B cell (primary cell): ENCODE measurements at regions not wholly inside any gene's neighbourhood (a gene's known extent, or its start where the extent isn't known, plus 50 kb on each side); places are given as distances from the start of the nearest gene placed in this dataset.

Source experiments
- ATAC-seq: fragments of 200-7000 bp; cut with Tn5 transposase; one replicate; pipeline ENCODE4 v1.10.0; 2021; ENCODE audit warnings: low read depth, mild to moderate bottlenecking, moderate number of reproducible peaks, moderate library complexity
- CTCF ChIA-PET: fragments of 350-600 bp; sonication (Branson Sonifier 250); formaldehyde crosslinking; loops from one replicate; lab custom pipeline; 2021; ENCODE audit warnings: antibody characterized with exemption, inconsistent platforms; lab: Charles Lee
- POLR2A ChIA-PET: fragments of 350-600 bp; sonication (Branson Sonifier 250); formaldehyde crosslinking; loops from one replicate; lab custom pipeline; 2021; ENCODE audit warnings: antibody characterized with exemption; lab: Charles Lee
- DNase-seq: peaks from one replicate; pipeline ENCODE4 v3.0.0; 2013
- H2AFZ ChIP-seq: 2 replicates; pipeline ENCODE4 v1.6.1; 2012; ENCODE audit warnings: mild to moderate bottlenecking, low read depth, low read length; ENCODE audit not compliant: insufficient read depth, poor library complexity, severe bottlenecking
- H3K27ac ChIP-seq, 2 donors: 1 replicate in 1 of 2; 2 replicates in 1 of 2; pipeline ENCODE4 v1.5.1; 2012 to 2013; ENCODE audit warnings: low read length in 2 of 2, mild to moderate bottlenecking in 2 of 2, moderate library complexity in 1 of 2
- H3K27me3 ChIP-seq, 4 experiments: fragments of 200-600 bp in 1 of 4; sonication (generic) in 1 of 4; replicated peaks in 1 of 4; 1 replicate in 2 of 4; 2 replicates in 2 of 4; pipeline versions ENCODE4 v1.6.1 to v1.7.0; 2013 to 2016; ENCODE audit warnings: low read length in 3 of 4, mild to moderate bottlenecking in 2 of 4, mixed read lengths in 1 of 4, moderate library complexity in 1 of 4; ENCODE audit not compliant: insufficient read depth in 4 of 4, control insufficient read depth in 3 of 4; ENCODE audit errors: control extremely low read depth in 1 of 4
- H3K36me3 ChIP-seq, 2 experiments: replicated peaks in 1 of 2; 1 replicate in 1 of 2; 2 replicates in 1 of 2; pipeline versions ENCODE4 v1.6.1 to v1.7.1; 2013; ENCODE audit warnings: low read length in 1 of 2; ENCODE audit not compliant: insufficient read depth in 2 of 2, control insufficient read depth in 1 of 2; ENCODE audit errors: control extremely low read depth in 1 of 2, extremely low read depth in 1 of 2
- H3K4me1 ChIP-seq, 2 donors: fragments of 200-600 bp in 1 of 2; sonication (generic) in 1 of 2; 1 replicate in 1 of 2; 2 replicates in 1 of 2; pipeline versions ENCODE4 v1.5.1 to v1.6.1; 2013 to 2017; ENCODE audit warnings: low read length in 2 of 2; ENCODE audit not compliant: control insufficient read depth in 2 of 2, insufficient read depth in 2 of 2
- H3K4me2 ChIP-seq: replicated peaks from 2 replicates; pipeline ENCODE3; 2012; ENCODE audit warnings: mild to moderate bottlenecking, low read depth, low read length; ENCODE audit not compliant: poor library complexity, severe bottlenecking
- H3K4me3 ChIP-seq, 5 experiments: fragments of 200-600 bp in 1 of 5; sonication (generic) in 1 of 5; 1 replicate in 3 of 5; 2 replicates in 2 of 5; pipeline versions ENCODE4 v1.5.1 to v1.7.0; 2011 to 2016; ENCODE audit warnings: low read length in 4 of 5, mild to moderate bottlenecking in 4 of 5, low read depth in 2 of 5, control low read depth in 1 of 5, moderate library complexity in 1 of 5; ENCODE audit not compliant: insufficient read depth in 1 of 5; ENCODE audit errors: control extremely low read depth in 1 of 5, extremely low read depth in 1 of 5
- H3K79me2 ChIP-seq: fragments of 200-600 bp; sonication (generic); one replicate; pipeline ENCODE4 v1.6.0; 2016; ENCODE audit warnings: low read length; ENCODE audit not compliant: control insufficient read depth, insufficient read depth
- H3K9ac ChIP-seq: fragments of 200-600 bp; sonication (generic); 2 replicates; pipeline ENCODE4 v1.6.1; 2017; ENCODE audit warnings: mild to moderate bottlenecking, low read length, moderate library complexity
- H3K9me3 ChIP-seq, 3 donors: one replicate each; pipeline versions ENCODE4 v1.6.1 to v1.7.1; 2013; ENCODE audit warnings: low read length in 2 of 3; ENCODE audit not compliant: control insufficient read depth in 2 of 3, insufficient read depth in 1 of 3; ENCODE audit errors: control extremely low read depth in 1 of 3
- H4K20me1 ChIP-seq: 2 replicates; pipeline ENCODE4 v1.6.0; 2012; ENCODE audit warnings: mild to moderate bottlenecking, low read length; ENCODE audit not compliant: insufficient read depth, control insufficient read depth, poor library complexity, severe bottlenecking
- H3K27ac Mint-ChIP-seq: one replicate; pipeline ENCODE4 v1.8.0; 2021; ENCODE audit warnings: mixed read lengths
- H3K27me3 Mint-ChIP-seq: one replicate; pipeline ENCODE4 v1.8.0; 2021; ENCODE audit warnings: mixed read lengths
- H3K4me1 Mint-ChIP-seq: one replicate; pipeline ENCODE4 v1.8.0; 2021; ENCODE audit warnings: mixed read lengths
- H3K4me3 Mint-ChIP-seq: one replicate; pipeline ENCODE4 v1.8.0; 2021; ENCODE audit warnings: mixed read lengths
- H3K9me3 Mint-ChIP-seq: one replicate; pipeline ENCODE4 v1.8.0; 2022; ENCODE audit warnings: mixed read lengths; ENCODE audit not compliant: insufficient read depth
- EZH2 ChIP-seq: IDR thresholded peaks from 2 replicates; pipeline ENCODE4 v1.6.1; 2012; ENCODE audit warnings: borderline replicate concordance, low read depth, mild to moderate bottlenecking, moderate library complexity, low read length; ENCODE audit not compliant: insufficient read depth, poor library complexity, severe bottlenecking
- WGBS: methylation state at CpG from one replicate; pipeline ENCODE4 v1.1.5; 2013; ENCODE audit warnings: missing lambda C conversion rate; ENCODE audit not compliant: insufficient coverage; 5-methylcytosine and 5-hydroxymethylcytosine counted together
- intact Hi-C: fragments of 100-400 bp; cut with micrococcal nuclease; formaldehyde crosslinking; loops from one replicate; pipeline ENCODE4 v1.10.0; 2022
- TF ChIP-seq, protein P1 (sequence below): fragments of 200-600 bp; IDR thresholded peaks from one replicate; pipeline ENCODE4 v1.8.0; 2022; ENCODE audit warnings: antibody characterized with exemption, mild to moderate bottlenecking

- no peaks in the 10 kb centered on the region for H3K27me3 Mint-ChIP-seq
- POLR2A ChIA-PET: no interaction called here
- H3K4me3 ChIP-seq: no peak overlapping the region
- no peak overlapping the region for H3K4me3 Mint-ChIP-seq
- peaks cover 0 to 19% (median 0%) of the 10 kb centered on the region in 3 donors for H3K9me3 ChIP-seq
- intact Hi-C loops: no loop called here
- no peak overlapping the region for H3K27ac ChIP-seq
- H3K4me1 Mint-ChIP-seq: no peaks in the 10 kb centered on the region
- no peak overlapping the region for H3K9ac ChIP-seq
- H2AFZ ChIP-seq: no peak overlapping the region
- no peaks in the 10 kb centered on the region for H4K20me1 ChIP-seq
- no peak for DNase-seq
- H3K79me2 ChIP-seq: no peaks in the 10 kb centered on the region
- H3K27me3 ChIP-seq: no peaks in the 10 kb centered on the region
- H3K4me2 ChIP-seq: no peak overlapping the region
- no peaks in the 10 kb centered on the region for H3K36me3 ChIP-seq
- CTCF ChIA-PET: no interaction called here
- no peak overlapping the region for H3K27ac Mint-ChIP-seq
- WGBS: 95% methylated on average over 36 of the region's 36 CpGs
- no peak for ATAC-seq
- no peaks in the 10 kb centered on the region for H3K9me3 Mint-ChIP-seq
- TF ChIP-seq, protein P1, sequence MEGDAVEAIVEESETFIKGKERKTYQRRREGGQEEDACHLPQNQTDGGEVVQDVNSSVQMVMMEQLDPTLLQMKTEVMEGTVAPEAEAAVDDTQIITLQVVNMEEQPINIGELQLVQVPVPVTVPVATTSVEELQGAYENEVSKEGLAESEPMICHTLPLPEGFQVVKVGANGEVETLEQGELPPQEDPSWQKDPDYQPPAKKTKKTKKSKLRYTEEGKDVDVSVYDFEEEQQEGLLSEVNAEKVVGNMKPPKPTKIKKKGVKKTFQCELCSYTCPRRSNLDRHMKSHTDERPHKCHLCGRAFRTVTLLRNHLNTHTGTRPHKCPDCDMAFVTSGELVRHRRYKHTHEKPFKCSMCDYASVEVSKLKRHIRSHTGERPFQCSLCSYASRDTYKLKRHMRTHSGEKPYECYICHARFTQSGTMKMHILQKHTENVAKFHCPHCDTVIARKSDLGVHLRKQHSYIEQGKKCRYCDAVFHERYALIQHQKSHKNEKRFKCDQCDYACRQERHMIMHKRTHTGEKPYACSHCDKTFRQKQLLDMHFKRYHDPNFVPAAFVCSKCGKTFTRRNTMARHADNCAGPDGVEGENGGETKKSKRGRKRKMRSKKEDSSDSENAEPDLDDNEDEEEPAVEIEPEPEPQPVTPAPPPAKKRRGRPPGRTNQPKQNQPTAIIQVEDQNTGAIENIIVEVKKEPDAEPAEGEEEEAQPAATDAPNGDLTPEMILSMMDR: no peak
- no peak for TF ChIP-seq EZH2
- no peaks in the 10 kb centered on the region for H3K4me1 ChIP-seq
Observed at GRCh38 chr3:180828001-180828720, 84.3 kb upstream of the FXR1 start.

- no peaks in the 10 kb centered on the region for H3K4me1 Mint-ChIP-seq
- Histone ChIP-seq H3K27ac (no peak overlapping the region), H3K9me3 (peaks cover 0 to 19% (median 0%) of the 10 kb centered on the region in 3 donors), H3K9ac (no peak overlapping the region), H3K79me2 (no peaks in the 10 kb centered on the region), H3K27me3 (no peaks in the 10 kb centered on the region), H2AFZ (no peak overlapping the region), H3K4me2 (no peak overlapping the region), H3K4me1 (no peaks in the 10 kb centered on the region), H4K20me1 (no peaks in the 10 kb centered on the region), H3K36me3 (no peaks in the 10 kb centered on the region), H3K4me3 (no peak overlapping the region)
- intact Hi-C loops: no loop called here
- ATAC-seq (no peak), DNase-seq (no peak)
- no peaks in the 10 kb centered on the region for H3K27me3 Mint-ChIP-seq
- TF ChIP-seq, protein P1: no peak
- no peak for TF ChIP-seq EZH2
- POLR2A ChIA-PET: no interaction called here
- no peak overlapping the region for H3K4me3 Mint-ChIP-seq
- H3K27ac Mint-ChIP-seq: no peak overlapping the region
- H3K9me3 Mint-ChIP-seq: no peaks in the 10 kb centered on the region
- CTCF ChIA-PET: no interaction called here
- 94% methylated on average over 43 of the region's 43 CpGs for WGBS
Observed at GRCh38 chr3:180828723-180829408, 83.6 kb upstream of the FXR1 start.
